GM10266 (cell line): ENCODE measurements at regions not wholly inside any gene's neighbourhood (a gene's known extent, or its start where the extent isn't known, plus 50 kb on each side); places are given as distances from the start of the nearest gene placed in this dataset.

Experiments used
- DNase-seq: peaks from one replicate; pipeline ENCODE4 v3.0.0; 2012; ENCODE audit errors: extremely low spot score
- CTCF ChIP-seq: IDR thresholded peaks from 2 replicates; pipeline ENCODE4 v1.5.1; 2012; ENCODE audit warnings: mild to moderate bottlenecking, low read depth; ENCODE audit not compliant: control insufficient read depth, insufficient read depth; ENCODE audit errors: missing control alignments

GRCh38 chr10:128884496-128885072 is 582.5 kb upstream of the MGMT start:
- DNase-seq = no peak
- TF ChIP-seq CTCF = no peak

- no peak for TF ChIP-seq CTCF
- DNase-seq = no peak
Measured at GRCh38 chr10:128885573-128886555, 581.2 kb upstream of the MGMT start.

DNA sequence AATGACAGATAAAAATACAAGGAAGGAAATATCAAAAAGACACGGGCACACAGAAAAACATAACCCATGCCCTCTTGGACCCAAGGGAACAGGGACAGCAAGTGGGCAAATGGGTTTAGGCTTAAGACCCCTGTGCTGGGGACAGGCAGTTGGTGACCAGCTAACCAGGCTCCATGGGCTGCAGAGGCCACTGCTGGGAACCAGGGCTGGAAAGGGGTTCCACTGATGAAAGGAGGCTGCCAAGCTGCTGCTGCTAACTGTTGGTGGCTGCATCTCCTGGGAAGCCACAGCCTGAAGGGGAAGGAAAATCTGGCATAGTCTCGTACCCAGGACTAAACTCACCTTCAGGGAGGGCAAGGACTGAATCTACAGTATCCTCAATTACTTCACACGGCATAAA is 579.2 kb upstream of the MGMT start:
- TF ChIP-seq CTCF = no peak
- no peak for DNase-seq

DNA sequence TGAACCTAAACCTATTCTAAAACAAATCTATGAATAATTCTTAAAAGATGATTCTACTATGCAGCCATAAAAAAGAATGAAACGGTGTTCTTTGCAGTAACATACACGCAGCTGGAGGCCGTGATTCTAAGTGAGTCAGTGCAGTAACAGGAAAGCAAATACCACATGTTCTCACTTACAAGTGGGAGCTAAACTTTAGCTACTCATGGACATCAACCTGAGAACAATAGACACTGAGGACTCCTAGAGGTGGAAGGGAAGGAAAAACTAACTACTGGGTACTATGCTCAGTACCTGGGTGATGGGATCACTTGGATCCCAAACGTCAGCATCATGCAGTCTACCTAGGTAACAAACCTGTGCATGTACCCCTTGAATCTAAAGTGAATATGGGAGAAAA is 575.0 kb upstream of the MGMT start:
- DNase-seq = no peak
- TF ChIP-seq CTCF = no peak

DNA sequence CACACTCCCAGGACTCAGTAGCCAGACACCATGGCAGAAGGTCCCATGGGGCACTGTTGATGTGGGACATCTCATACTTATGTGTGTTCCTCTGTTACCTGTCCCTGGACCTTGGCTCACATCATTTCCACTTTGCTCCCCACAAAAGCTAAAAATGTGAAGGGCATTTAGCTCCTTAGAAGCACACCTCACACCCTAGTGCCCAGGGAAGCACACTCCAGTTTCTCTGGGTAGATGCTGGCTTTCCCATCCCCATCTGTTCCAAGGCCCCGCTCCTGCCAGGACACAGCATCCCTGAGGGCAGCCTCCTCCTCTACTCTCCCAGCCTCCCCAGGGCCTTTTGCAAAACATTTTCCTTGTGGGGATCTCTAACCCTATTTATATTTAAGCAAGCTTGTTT is 572.4 kb upstream of the MGMT start:
- no peak for TF ChIP-seq CTCF
- DNase-seq = no peak

DNA sequence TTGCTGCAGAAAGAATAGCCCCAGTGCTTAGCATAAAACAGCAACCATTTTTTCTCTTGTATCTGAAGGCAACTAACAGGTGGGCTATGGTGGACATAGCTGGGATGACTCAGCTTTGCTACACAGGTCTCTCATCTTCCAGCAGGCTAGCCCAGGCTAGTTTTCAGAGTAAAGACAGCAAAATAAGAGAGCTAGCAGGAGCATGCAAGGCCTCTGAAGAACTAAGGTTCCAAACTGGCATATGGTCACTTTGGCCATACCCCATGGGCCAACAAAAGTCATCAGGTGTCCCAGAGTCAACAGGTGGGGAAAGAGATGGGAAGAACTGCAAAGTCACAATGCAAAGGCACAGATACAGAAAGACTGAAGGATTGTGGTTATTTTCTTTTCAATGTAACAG is 571.6 kb upstream of the MGMT start:
- DNase-seq = no peak
- TF ChIP-seq CTCF = no peak
